Keratinocyte (primary cell): ENCODE measurements at regions not wholly inside any gene's neighbourhood (a gene's known extent, or its start where the extent isn't known, plus 50 kb on each side); places are given as distances from the start of the nearest gene placed in this dataset.

Source experiments
- DNase-seq: peaks from one replicate; pipeline ENCODE4 v3.0.0-alpha.2; 2011; ENCODE audit warnings: low read depth, missing footprints, low spot score
- FAIRE-seq: peaks from 2 replicates; lab custom pipeline; 2011; peaks lifted over from hg19 to GRCh38; lab: Jason Lieb, UNC
- H2AFZ ChIP-seq: 2 replicates; pipeline ENCODE4 v1.6.0; 2012; ENCODE audit warnings: low read length, control low read depth, inconsistent platforms; ENCODE audit not compliant: control insufficient read depth
- H3K27ac ChIP-seq: 2 replicates; pipeline ENCODE4 v1.5.1; 2011; ENCODE audit warnings: low read length; ENCODE audit not compliant: control insufficient read depth, insufficient read depth
- H3K27me3 ChIP-seq: 3 replicates; pipeline ENCODE4 v1.6.0; 2011; ENCODE audit warnings: low read length; ENCODE audit not compliant: control insufficient read depth, insufficient read depth; ENCODE audit errors: extremely low read depth
- H3K36me3 ChIP-seq, 2 experiments: 2 replicates in 1 of 2; 3 replicates in 1 of 2; pipeline ENCODE4 v1.5.1; 2011; ENCODE audit warnings: low read length in 2 of 2, mild to moderate bottlenecking in 1 of 2; ENCODE audit not compliant: control insufficient read depth in 2 of 2, insufficient read depth in 2 of 2; ENCODE audit errors: extremely low read depth in 1 of 2
- H3K4me1 ChIP-seq: 3 replicates; pipeline ENCODE4 v1.5.1; 2011; ENCODE audit warnings: low read length; ENCODE audit not compliant: control insufficient read depth, insufficient read depth; ENCODE audit errors: extremely low read depth
- H3K4me2 ChIP-seq: 3 replicates; pipeline ENCODE4 v1.6.0; 2011; ENCODE audit warnings: low read depth, low read length; ENCODE audit not compliant: control insufficient read depth, insufficient read depth; ENCODE audit errors: extremely low read depth
- H3K4me3 ChIP-seq, 3 experiments: fragments of 200-600 bp in 1 of 3; sonication (generic) in 1 of 3; 2 replicates in 2 of 3; 3 replicates in 1 of 3; pipeline ENCODE4 v1.5.1; 2011 to 2016; ENCODE audit warnings: low read length in 3 of 3, mild to moderate bottlenecking in 3 of 3, control low read depth in 2 of 3, inconsistent platforms in 1 of 3, low read depth in 1 of 3, mixed read lengths in 1 of 3, mixed run types in 1 of 3, moderate library complexity in 1 of 3; ENCODE audit not compliant: control insufficient read depth in 2 of 3, insufficient read depth in 2 of 3; ENCODE audit errors: extremely low read depth in 1 of 3
- H3K79me2 ChIP-seq: 2 replicates; pipeline ENCODE4 v1.6.0; 2012; ENCODE audit warnings: low read length; ENCODE audit not compliant: control insufficient read depth, insufficient read depth
- H3K9ac ChIP-seq: 3 replicates; pipeline ENCODE4 v1.6.0; 2011; ENCODE audit warnings: low read length; ENCODE audit not compliant: control insufficient read depth, insufficient read depth; ENCODE audit errors: extremely low read depth
- H3K9me1 ChIP-seq: 3 replicates; pipeline ENCODE4 v1.6.0; 2011; ENCODE audit warnings: low read length; ENCODE audit not compliant: control insufficient read depth, insufficient read depth; ENCODE audit errors: extremely low read depth
- H3K9me3 ChIP-seq: 2 replicates; pipeline ENCODE4 v1.5.1; 2012; ENCODE audit warnings: low read depth, low read length; ENCODE audit not compliant: control insufficient read depth
- H4K20me1 ChIP-seq: 3 replicates; pipeline ENCODE4 v1.6.0; 2011; ENCODE audit warnings: low read length; ENCODE audit not compliant: control insufficient read depth, insufficient read depth; ENCODE audit errors: extremely low read depth
- EZH2 ChIP-seq: IDR thresholded peaks from one replicate; pipeline ENCODE4 v1.6.1; 2012; ENCODE audit warnings: inconsistent platforms, mild to moderate bottlenecking, low read length, moderate library complexity
- dilution Hi-C: fragments of 300-500 bp; cut with MboI; formaldehyde crosslinking; loops from one replicate; pipeline ENCODE4 v1.7.0; 2020; ENCODE audit warnings: low sequenced_read_pairs; ENCODE audit not compliant: extremely low pct_ligation_motif_present
- TF ChIP-seq, protein P1 (sequence below), 3 experiments: IDR thresholded peaks in 1 of 3; conservative IDR thresholded peaks in 1 of 3; optimal IDR thresholded peaks in 1 of 3; 2 replicates in 2 of 3; 3 replicates in 1 of 3; pipeline versions ENCODE3 to v1.5.1; 2011; ENCODE audit warnings: low read length in 3 of 3, mild to moderate bottlenecking in 3 of 3, moderate library complexity in 2 of 3, control low read depth in 1 of 3, inconsistent platforms in 1 of 3; ENCODE audit not compliant: insufficient read depth in 2 of 3; ENCODE audit errors: extremely low read depth in 1 of 3

DNA sequence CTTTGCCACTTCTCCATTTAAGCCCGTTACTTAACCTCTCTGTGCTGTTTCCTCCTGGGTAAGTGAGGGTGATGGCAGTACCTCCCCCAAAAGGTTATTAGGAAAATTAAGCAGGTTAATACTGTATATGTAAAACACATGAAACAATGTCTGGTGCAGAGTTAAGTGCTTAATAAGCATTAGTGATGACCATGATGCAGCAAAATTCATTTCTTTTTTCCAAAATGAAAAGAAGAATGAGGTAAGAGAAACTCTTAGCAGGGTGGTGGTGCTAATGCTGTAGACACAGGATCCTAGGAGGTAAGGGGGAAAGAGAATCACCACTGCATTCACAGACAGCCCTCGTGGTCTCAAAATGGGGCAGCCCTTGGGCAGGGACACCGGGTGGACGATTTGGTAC, 115.1 kb upstream of the RAI14 start:
- H3K4me1 ChIP-seq, result no peaks in the 10 kb centered on the region
- H3K9ac ChIP-seq, result no peak overlapping the region
- no peaks in the 10 kb centered on the region for H3K27me3 ChIP-seq
- no peaks in the 10 kb centered on the region for H4K20me1 ChIP-seq
- dilution Hi-C loops, result no loop called here
- no peak overlapping the region for H3K4me3 ChIP-seq
- H3K79me2 ChIP-seq, result no peaks in the 10 kb centered on the region
- no peak overlapping the region for H3K27ac ChIP-seq
- DNase-seq (no peak), FAIRE-seq (no peak)
- H2AFZ ChIP-seq, result no peak overlapping the region
- TF ChIP-seq EZH2, result no peak
- TF ChIP-seq, protein P1, sequence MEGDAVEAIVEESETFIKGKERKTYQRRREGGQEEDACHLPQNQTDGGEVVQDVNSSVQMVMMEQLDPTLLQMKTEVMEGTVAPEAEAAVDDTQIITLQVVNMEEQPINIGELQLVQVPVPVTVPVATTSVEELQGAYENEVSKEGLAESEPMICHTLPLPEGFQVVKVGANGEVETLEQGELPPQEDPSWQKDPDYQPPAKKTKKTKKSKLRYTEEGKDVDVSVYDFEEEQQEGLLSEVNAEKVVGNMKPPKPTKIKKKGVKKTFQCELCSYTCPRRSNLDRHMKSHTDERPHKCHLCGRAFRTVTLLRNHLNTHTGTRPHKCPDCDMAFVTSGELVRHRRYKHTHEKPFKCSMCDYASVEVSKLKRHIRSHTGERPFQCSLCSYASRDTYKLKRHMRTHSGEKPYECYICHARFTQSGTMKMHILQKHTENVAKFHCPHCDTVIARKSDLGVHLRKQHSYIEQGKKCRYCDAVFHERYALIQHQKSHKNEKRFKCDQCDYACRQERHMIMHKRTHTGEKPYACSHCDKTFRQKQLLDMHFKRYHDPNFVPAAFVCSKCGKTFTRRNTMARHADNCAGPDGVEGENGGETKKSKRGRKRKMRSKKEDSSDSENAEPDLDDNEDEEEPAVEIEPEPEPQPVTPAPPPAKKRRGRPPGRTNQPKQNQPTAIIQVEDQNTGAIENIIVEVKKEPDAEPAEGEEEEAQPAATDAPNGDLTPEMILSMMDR (optimal IDR thresholded peaks at IDR 0.05 in 1 of 3, IDR thresholded peaks at IDR 0.05 in 1 of 3, conservative IDR thresholded peaks at IDR 0.05 in 1 of 3; ENCODE audit: extremely low read depth in 1 of 3, insufficient read depth in 2 of 3, low read length in 3 of 3), result no peak
- no peaks in the 10 kb centered on the region for H3K9me3 ChIP-seq
- no peak overlapping the region for H3K4me2 ChIP-seq
- no peaks in the 10 kb centered on the region for H3K36me3 ChIP-seq
- no peaks in the 10 kb centered on the region for H3K9me1 ChIP-seq

DNA sequence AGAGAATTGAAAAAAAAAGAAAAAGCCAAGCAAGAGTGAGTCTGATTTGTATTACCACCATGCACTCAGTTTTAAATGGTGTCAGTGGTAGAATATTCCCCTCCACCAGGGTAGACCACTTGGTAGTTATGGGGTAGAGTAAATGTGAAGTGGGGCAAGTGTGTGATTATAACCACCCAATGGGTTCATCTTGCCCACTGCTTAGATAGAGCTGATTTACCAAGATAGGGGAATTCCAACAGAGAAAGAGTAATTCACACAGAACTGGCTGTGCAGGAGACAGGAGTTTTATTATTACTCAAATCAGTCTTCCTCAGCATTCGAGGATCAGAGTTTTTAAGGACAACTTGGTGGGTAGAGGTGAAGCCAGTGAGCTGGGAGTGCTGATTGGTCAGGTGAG, 113.3 kb upstream of the RAI14 start:
- Histone ChIP-seq H3K9me1 (no peaks in the 10 kb centered on the region), H2AFZ (no peak overlapping the region), H3K9me3 (peaks cover 3% of the 10 kb centered on the region), H3K79me2 (no peaks in the 10 kb centered on the region), H3K27me3 (no peaks in the 10 kb centered on the region), H3K4me3 (no peak overlapping the region), H3K4me2 (no peak overlapping the region), H3K36me3 (no peaks in the 10 kb centered on the region), H3K9ac (no peak overlapping the region), H4K20me1 (no peaks in the 10 kb centered on the region), H3K4me1 (no peaks in the 10 kb centered on the region), H3K27ac (no peak overlapping the region)
- dilution Hi-C loops, result no loop called here
- no peak for DNase-seq
- FAIRE-seq, result no peak
- no peak for TF ChIP-seq EZH2
- TF ChIP-seq, protein P1 (optimal IDR thresholded peaks at IDR 0.05 in 1 of 3, IDR thresholded peaks at IDR 0.05 in 1 of 3, conservative IDR thresholded peaks at IDR 0.05 in 1 of 3; ENCODE audit: extremely low read depth in 1 of 3, insufficient read depth in 2 of 3, low read length in 3 of 3), result no peak
